ENCODE measurements at regions not wholly inside any gene's neighbourhood (a gene's known extent, or its start where the extent isn't known, plus 50 kb on each side); places are given as distances from the start of the nearest gene placed in this dataset.
A peak's percentile ranks its signal among the peaks of the same experiment; 100 is the strongest.

DNA sequence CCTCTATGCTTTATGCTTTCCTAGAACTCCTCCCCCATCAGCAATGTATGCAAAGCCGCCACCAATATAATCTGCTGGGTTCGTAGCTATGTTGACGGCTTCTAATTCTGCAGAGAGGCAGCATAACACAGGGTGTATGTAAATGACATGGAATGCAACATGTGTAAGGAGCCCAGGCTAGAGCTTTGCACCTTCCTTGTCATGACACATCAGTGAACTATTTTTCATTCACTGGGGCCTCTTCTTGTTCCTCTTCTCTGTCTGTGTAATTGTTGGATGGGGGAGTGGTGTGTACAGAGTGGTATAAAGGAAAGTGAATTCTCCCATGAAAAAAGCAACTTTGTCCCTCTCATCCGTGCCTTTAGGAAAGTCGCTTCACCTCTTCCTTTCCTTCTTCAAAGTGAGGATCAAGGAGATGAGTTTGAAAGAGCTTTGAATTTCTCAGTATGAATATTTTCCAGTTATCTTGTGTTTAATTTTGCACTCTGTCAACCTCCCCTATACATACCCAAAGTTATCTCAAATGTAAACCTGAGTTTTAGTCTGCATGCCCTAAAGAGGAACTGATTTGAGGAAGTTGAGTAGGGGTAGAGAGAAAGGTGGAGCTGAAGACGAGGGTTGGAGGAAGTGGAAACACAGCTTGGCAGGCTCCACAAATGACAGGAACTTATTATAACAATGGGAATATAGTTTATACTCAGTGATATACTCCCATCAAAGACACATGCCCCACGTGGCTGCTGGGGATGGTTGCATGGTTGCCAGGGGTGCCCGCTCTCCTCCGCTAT is 74.9 kb upstream of the ARL4C start:
- H3K36me3 ChIP-seq = no peaks in the 10 kb centered on the region
- 62% methylated on average over 6 of the region's 9 CpGs for WGBS (ENCODE audit: insufficient coverage, low coverage, low lambda C conversion rate, missing lambda C conversion rate)
- intact Hi-C loops (cut with DNase I) = no loop called here
- H3K4me1 ChIP-seq = no peaks in the 10 kb centered on the region
- DNase-seq (no peak), ATAC-seq (no peak)
- no peaks in the 10 kb centered on the region for H3K9me3 ChIP-seq
- H3K27ac ChIP-seq = no peak overlapping the region
- H3K4me3 ChIP-seq = no peak overlapping the region
- no peaks in the 10 kb centered on the region for H3K27me3 ChIP-seq
- TF ChIP-seq CTCF (IDR thresholded peaks at IDR 0.05) (no peak), POLR2A (IDR thresholded peaks at IDR 0.05) (no peak)

GRCh38 chr2:234570476-234570875 is 73.6 kb upstream of the ARL4C start:
- Histone ChIP-seq H3K9me3 (no peaks in the 10 kb centered on the region), H3K4me3 (no peak overlapping the region), H3K27ac (no peak overlapping the region), H3K36me3 (no peaks in the 10 kb centered on the region), H3K4me1 (no peaks in the 10 kb centered on the region), H3K27me3 (no peaks in the 10 kb centered on the region)
- no peak for ATAC-seq
- WGBS (ENCODE audit: insufficient coverage, low coverage, low lambda C conversion rate, missing lambda C conversion rate) = 79% methylated on average over 7 of the region's 7 CpGs
- no peak for DNase-seq
- intact Hi-C loops (cut with DNase I) = no loop called here
- TF ChIP-seq POLR2A (IDR thresholded peaks at IDR 0.05) = no peak
- TF ChIP-seq CTCF (IDR thresholded peaks at IDR 0.05) = no peak

- Histone ChIP-seq H3K27me3 (no peaks in the 10 kb centered on the region), H3K4me1 (no peaks in the 10 kb centered on the region), H3K9me3 (no peaks in the 10 kb centered on the region), H3K4me3 (no peak overlapping the region), H3K36me3 (no peaks in the 10 kb centered on the region), H3K27ac (no peak overlapping the region)
- no peak for DNase-seq
- TF ChIP-seq CTCF (IDR thresholded peaks at IDR 0.05) (no peak), POLR2A (IDR thresholded peaks at IDR 0.05) (no peak)
- 76% methylated on average over 3 of the region's 3 CpGs for WGBS (ENCODE audit: insufficient coverage, low coverage, low lambda C conversion rate, missing lambda C conversion rate)
- intact Hi-C loops (cut with DNase I) = no loop called here
- no peak for ATAC-seq
These were observed 73.0 kb upstream of the ARL4C start for GRCh38 chr2:234569776-234570430.

GRCh38 chr2:234566622-234567021 is 69.7 kb upstream of the ARL4C start:
- Histone ChIP-seq H3K9me3 (no peaks in the 10 kb centered on the region), H3K36me3 (no peaks in the 10 kb centered on the region), H3K27me3 (no peaks in the 10 kb centered on the region), H3K27ac (no peak overlapping the region), H3K4me1 (no peaks in the 10 kb centered on the region), H3K4me3 (no peak overlapping the region)
- ATAC-seq (peak in 2 of 4 donors; percentile 66 to 80), DNase-seq (no peak)
- intact Hi-C loops (cut with DNase I) = no loop called here
- TF ChIP-seq CTCF (IDR thresholded peaks at IDR 0.05) (no peak), POLR2A (IDR thresholded peaks at IDR 0.05) (no peak)
- WGBS (ENCODE audit: insufficient coverage, low coverage, low lambda C conversion rate, missing lambda C conversion rate) = 40% methylated on average over 2 of the region's 2 CpGs
